ENCODE measurements at regions not wholly inside any gene's neighbourhood (a gene's known extent, or its start where the extent isn't known, plus 50 kb on each side); places are given as distances from the start of the nearest gene placed in this dataset.

GRCh38 chr3:63029326-63029725 lies 154.1 kb upstream of the CADPS start:
- TF ChIP-seq, protein P1, sequence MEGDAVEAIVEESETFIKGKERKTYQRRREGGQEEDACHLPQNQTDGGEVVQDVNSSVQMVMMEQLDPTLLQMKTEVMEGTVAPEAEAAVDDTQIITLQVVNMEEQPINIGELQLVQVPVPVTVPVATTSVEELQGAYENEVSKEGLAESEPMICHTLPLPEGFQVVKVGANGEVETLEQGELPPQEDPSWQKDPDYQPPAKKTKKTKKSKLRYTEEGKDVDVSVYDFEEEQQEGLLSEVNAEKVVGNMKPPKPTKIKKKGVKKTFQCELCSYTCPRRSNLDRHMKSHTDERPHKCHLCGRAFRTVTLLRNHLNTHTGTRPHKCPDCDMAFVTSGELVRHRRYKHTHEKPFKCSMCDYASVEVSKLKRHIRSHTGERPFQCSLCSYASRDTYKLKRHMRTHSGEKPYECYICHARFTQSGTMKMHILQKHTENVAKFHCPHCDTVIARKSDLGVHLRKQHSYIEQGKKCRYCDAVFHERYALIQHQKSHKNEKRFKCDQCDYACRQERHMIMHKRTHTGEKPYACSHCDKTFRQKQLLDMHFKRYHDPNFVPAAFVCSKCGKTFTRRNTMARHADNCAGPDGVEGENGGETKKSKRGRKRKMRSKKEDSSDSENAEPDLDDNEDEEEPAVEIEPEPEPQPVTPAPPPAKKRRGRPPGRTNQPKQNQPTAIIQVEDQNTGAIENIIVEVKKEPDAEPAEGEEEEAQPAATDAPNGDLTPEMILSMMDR (IDR thresholded peaks at IDR 0.05; ENCODE audit: insufficient read depth, low read depth, low read length): no peak
- TF ChIP-seq EZH2 (IDR thresholded peaks at IDR 0.05; ENCODE audit: insufficient read depth, low read length): no peak
